NCI-H2227 (cell line): ENCODE measurements at regions not wholly inside any gene's neighbourhood (a gene's known extent, or its start where the extent isn't known, plus 50 kb on each side); places are given as distances from the start of the nearest gene placed in this dataset.

ENCODE experiments used
- DNase-seq: peaks from one replicate; lab custom pipeline; 2025; ENCODE audit not compliant: unreplicated experiment; lab: John Stamatoyannopoulos, UW

- no peak for DNase-seq
Observed at GRCh38 chr4:145347684-145348083, 134.0 kb upstream of the SMAD1 start.

DNA sequence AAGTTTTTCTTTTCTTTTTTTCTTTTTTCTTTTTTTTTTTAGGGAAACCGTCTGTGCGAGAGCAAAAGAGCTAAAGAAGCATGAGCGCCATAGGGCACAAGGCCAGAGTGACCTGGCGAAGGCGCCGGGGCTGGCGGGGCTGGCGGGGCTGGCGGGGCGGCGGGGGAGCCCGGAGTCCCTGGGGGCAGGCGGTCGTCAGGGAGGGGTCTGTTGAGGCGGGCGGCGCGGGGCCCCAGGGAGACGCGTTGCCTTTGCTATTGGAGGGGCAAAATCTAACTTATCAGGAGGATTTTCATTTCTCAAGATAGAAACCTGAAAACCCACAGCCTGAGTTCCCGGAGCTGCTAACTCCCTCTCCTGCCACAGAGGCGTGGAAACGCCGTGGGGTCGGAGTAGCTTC, 135.6 kb upstream of the SMAD1 start:
- DNase-seq: no peak

DNA sequence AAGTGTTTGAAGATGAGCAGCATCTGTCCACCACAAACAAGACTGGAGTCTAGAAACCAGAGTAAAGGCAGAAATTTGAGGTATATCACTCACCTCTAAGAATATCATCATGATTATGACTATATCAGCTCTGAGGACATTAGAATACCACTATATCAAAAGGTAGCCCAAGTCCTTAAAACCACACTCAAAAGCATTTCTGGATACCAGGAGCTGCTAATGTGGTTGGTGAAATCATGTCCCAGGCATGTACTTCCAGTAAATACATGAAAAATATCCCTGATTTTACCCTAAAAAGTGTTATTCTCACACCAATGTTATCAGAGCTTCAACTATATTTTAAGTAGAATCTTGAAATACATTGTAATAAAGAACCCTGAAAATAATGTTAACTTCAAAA, 136.3 kb upstream of the SMAD1 start:
- no peak for DNase-seq

DNA sequence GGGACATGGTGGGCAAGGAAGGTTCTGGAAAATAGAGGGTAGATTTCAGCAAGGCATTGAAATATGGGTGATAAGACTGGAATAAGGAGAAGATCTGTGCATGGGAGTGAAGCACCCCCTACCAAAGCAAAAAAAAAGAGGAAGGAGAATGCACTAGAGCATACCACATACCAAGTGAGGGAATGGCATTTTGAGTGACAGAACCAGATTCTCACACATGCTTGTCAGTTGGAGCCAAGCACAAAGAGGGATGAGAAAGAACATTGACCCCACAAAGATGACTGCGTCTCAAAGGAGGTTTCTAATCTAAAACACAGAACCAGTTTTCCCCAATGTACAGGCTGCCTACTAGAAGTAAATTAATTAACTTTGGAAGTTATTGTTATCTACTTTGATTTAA, 140.3 kb upstream of the SMAD1 start:
- DNase-seq: no peak

GRCh38 chr4:145340071-145340675, 141.5 kb upstream of the SMAD1 start:
- no peak for DNase-seq

- no peak for DNase-seq
Observed at GRCh38 chr4:145339075-145339725, 142.5 kb upstream of the SMAD1 start.

GRCh38 chr4:145338568-145338967, 143.1 kb upstream of the SMAD1 start:
- DNase-seq: no peak

DNA sequence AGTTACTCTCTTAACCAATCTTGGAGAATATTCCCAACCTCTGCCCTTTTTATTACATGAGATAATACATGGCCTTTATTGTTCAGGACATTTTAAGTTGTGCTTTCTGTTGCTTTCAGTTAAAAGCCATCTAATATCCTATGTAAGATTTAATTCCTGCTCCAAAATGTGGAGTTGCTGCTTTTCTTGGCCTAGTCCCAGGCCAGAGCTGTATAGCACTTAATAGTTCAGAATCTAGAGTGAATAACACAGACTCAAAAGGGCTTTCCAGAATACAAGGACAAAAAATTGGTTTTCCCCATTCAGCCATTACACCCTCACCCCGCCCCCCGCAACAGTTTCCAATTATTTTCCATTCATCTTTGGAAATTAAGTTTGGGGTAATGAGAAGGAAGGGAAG, 144.3 kb upstream of the SMAD1 start:
- DNase-seq: no peak

GRCh38 chr4:145333786-145334185, 147.9 kb upstream of the SMAD1 start:
- no peak for DNase-seq

DNA sequence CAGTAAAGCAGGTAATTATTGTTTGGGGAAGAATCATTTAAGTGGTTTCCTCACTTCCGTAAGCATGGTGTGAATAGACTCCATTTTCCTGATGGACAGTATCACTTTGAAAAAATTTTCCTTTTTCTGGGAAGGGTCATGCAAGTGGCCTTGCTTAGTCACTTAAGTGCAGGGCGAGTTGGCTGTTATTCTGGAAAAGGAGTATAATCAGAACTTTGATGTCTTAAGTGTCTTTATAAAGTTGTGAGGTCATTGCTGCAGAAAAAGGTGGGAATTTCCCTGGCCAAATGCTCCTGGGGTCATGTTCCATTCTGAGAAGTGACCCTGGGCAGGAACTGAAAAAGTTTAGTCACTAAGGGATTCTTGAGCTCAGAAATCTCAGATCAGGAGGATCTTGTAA, 146.1 kb upstream of the OTUD4 start:
- DNase-seq: no peak

GRCh38 chr4:145324161-145324560, 143.8 kb upstream of the OTUD4 start:
- no peak for DNase-seq

DNA sequence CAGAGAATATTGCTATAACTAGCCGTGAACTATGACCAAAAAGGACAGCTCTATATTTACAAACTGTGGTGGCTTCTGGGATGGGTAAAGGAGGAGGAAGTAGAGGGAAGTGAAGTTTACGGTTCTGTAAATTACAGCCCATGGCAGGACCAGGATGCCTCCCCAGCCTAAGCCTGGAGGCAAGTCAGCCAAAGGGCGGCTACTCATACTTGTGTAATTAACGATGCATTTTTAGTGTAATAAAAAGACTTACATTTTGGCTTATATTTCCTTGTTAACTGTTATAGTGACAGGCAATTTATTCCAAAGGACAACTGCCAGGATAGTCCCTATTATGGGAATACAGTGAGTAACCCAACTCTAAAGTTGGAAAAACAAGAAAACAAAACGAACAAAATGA, 139.9 kb upstream of the OTUD4 start:
- DNase-seq: no peak

DNA sequence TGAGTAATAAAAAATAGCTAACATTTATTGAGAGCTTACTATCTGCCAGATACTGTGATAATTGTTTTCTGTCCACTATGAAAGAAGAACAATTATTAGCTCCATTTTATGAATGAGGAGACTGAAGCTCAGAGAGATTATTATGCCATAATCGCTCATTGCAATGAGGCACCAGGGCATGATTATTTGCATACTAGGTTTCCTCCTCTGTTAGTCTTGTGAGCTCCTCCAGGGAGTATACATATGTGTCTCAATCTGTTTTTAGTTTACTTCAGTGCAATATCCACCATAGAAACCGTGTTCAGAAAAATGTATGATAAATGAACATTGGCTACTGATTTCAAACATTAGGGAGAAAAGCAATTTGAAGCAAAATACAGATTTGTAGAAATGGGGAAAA, 139.4 kb upstream of the OTUD4 start:
- DNase-seq: no peak

DNA sequence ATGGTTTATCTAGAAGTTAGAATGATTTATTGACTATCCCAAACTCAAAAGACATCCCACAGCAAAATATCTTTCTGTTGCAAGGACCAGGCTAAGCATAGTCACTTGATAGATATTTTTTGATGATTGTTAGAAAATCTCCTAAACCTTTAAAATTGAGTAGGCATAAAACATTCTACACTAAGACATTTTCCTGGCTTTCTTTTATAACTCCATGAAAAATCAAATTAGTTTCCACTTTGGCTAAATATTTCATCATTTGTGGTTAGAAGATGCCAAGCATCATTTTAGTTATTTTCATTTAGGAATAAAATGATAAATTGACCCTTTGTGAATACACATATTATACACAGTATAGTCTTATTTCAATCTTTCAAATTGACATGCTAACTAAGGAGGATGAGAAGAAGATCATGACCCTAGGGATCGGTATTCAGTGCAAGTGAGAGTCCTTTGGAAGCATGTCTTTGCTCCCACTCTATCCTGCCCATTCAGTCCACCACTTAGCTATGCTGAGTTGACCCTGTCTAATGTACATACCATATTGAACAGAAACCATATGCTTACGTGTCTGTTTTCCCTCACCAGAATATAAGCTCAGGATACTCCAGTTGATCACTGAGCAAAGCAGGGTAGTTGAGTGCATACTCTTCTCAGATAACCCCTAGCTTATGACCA, 136.6 kb upstream of the OTUD4 start:
- DNase-seq: no peak

- DNase-seq: no peak
Observed at GRCh38 chr4:145315811-145316225, 135.4 kb upstream of the OTUD4 start.

- no peak for DNase-seq
Observed at GRCh38 chr4:145308598-145308997, 128.2 kb upstream of the OTUD4 start.

GRCh38 chr4:145307763-145308430, 127.5 kb upstream of the OTUD4 start:
- no peak for DNase-seq

DNA sequence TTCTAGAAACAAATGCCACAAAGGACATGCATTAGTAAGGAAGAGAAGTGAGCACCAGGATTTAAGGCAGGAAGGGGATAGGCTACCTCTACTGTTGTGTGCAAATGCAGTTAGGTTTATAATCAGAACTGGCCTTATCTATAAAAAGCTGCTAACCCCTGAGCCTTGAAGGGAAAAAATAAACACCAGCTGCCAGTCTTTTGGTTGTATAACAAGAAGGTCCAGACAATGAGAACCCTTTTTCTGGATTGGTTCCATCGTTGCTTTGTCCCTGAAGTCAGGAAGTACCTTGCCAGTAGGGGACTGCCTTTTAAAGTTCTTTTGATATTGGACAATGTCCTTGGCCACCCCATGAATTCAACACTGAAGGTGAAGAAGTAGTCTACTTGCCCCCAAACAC, 126.7 kb upstream of the OTUD4 start:
- DNase-seq: no peak

DNA sequence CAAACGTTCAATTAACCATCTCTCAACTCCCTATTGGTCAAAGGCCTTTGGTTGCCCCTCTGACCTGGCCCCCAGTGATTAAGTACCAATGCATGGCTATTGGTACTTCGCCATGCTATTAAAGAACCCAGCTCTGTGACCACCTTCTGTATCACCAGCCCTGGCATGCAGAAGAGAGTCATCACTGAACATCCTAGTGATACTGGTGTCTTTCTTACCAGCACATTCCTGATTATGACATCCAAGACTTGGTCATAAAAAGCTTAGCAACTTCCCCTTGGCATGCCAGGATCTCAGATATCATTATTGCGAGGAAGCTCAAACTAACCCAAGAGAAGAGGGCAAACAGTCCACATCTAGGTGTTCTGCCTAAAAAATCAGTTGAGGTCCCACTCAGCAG, 122.3 kb upstream of the OTUD4 start:
- no peak for DNase-seq

GRCh38 chr4:145301386-145302080, 121.1 kb upstream of the OTUD4 start:
- no peak for DNase-seq

DNA sequence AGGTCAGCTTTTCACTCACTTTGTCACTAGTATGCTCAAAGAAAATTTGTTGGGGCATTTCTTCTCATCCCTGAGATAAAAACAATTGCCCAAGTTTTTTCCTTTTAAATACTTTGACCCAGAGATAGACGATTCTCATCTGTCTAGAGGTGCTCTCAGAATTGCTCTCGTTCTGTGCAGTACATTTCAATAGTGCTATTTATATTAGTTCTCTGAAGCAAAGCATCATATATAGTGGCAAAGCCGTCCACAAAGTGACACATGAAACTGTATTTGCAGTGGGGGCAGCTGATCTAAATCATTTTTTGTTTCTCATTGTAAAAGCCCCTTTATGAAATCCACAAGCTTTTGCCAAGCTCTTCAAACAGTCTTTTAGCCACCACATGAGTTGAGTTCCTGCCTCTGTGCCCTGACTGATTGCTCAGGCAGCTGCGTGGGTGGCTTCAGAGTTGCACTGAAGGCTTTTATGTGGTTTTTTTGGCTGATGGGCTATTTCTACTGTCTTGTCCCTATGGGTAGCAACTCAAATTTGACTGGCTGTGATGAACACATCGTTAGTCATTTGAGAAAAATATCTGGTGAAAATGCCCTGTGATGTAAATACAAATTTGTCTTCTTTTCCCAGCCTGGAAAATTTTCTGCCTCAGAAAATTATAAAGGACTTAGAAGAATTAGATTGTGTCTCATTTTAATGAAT, 119.1 kb upstream of the OTUD4 start:
- no peak for DNase-seq
